Testis (tissue), 2 donors: ENCODE measurements at regions not wholly inside any gene's neighbourhood (a gene's known extent, or its start where the extent isn't known, plus 50 kb on each side); places are given as distances from the start of the nearest gene placed in this dataset.

ENCODE experiments used
- CTCF ChIP-seq, 3 experiments: fragments of 450-650 bp in 2 of 3; fragments of 200-600 bp in 1 of 3; sonication (generic) in 1 of 3; IDR thresholded peaks; one replicate each; pipeline ENCODE4 v1.5.1; 2016 to 2019; ENCODE audit warnings: antibody characterized with exemption in 3 of 3, mild to moderate bottlenecking in 2 of 3, moderate library complexity in 1 of 3
- POLR2A ChIP-seq: fragments of 450-650 bp; IDR thresholded peaks from one replicate; pipeline ENCODE4 v1.6.1; 2017; ENCODE audit warnings: antibody characterized with exemption, mild to moderate bottlenecking, moderate library complexity

GRCh38 chr16:65377195-65377594 is 255.3 kb upstream of the CDH11 start:
- TF ChIP-seq CTCF (IDR thresholded peaks at IDR 0.05) (no peak), POLR2A (no peak)
